GM23248 (cell line): ENCODE measurements at regions not wholly inside any gene's neighbourhood (a gene's known extent, or its start where the extent isn't known, plus 50 kb on each side); places are given as distances from the start of the nearest gene placed in this dataset.

ENCODE experiments used
- DNase-seq: peaks from one replicate; pipeline ENCODE4 v3.0.0-alpha.2; 2015
- H2AFZ ChIP-seq: fragments of 200-600 bp; sonication (generic); 2 replicates; pipeline ENCODE4 v1.6.1; 2016; ENCODE audit warnings: antibody characterized with exemption
- H3F3A ChIP-seq: fragments of 200-600 bp; sonication (generic); 2 replicates; pipeline ENCODE4 v1.6.1; 2016; ENCODE audit warnings: mild to moderate bottlenecking, antibody characterized with exemption, mixed run types; ENCODE audit not compliant: insufficient read depth
- H3K27ac ChIP-seq: fragments of 200-600 bp; sonication (generic); 2 replicates; pipeline ENCODE4 v1.5.1; 2016; ENCODE audit warnings: mild to moderate bottlenecking
- H3K27me3 ChIP-seq: fragments of 200-600 bp; sonication (generic); replicated peaks from 2 replicates; pipeline ENCODE4 v1.6.1; 2016; ENCODE audit warnings: mild to moderate bottlenecking; ENCODE audit not compliant: insufficient read depth
- H3K36me3 ChIP-seq: fragments of 200-600 bp; sonication (generic); 2 replicates; pipeline ENCODE4 v1.6.1; 2016; ENCODE audit warnings: low read depth, mild to moderate bottlenecking
- H3K4me1 ChIP-seq: fragments of 200-600 bp; sonication (generic); 2 replicates; pipeline ENCODE4 v1.6.1; 2016; ENCODE audit warnings: mild to moderate bottlenecking; ENCODE audit not compliant: insufficient read depth
- H3K4me2 ChIP-seq: fragments of 200-600 bp; sonication (generic); one replicate; pipeline ENCODE4 v1.6.1; 2016; ENCODE audit warnings: mild to moderate bottlenecking; ENCODE audit not compliant: unreplicated experiment
- H3K4me3 ChIP-seq: fragments of 200-600 bp; sonication (generic); 2 replicates; pipeline ENCODE4 v1.5.1; 2016; ENCODE audit warnings: mild to moderate bottlenecking
- H3K79me2 ChIP-seq: fragments of 200-600 bp; sonication (generic); 2 replicates; pipeline ENCODE4 v1.6.1; 2016; ENCODE audit warnings: mild to moderate bottlenecking; ENCODE audit not compliant: insufficient read depth
- H3K9ac ChIP-seq: fragments of 200-600 bp; sonication (generic); 2 replicates; pipeline ENCODE4 v1.6.1; 2016; ENCODE audit warnings: mild to moderate bottlenecking
- H3K9me2 ChIP-seq: fragments of 200-600 bp; sonication (generic); 2 replicates; pipeline ENCODE4 v1.6.1; 2016; ENCODE audit warnings: mixed run types, mild to moderate bottlenecking, moderate library complexity; ENCODE audit not compliant: insufficient read depth
- H3K9me3 ChIP-seq: fragments of 200-600 bp; sonication (generic); one replicate; pipeline ENCODE4 v1.6.1; 2017; ENCODE audit warnings: low read depth
- H4K20me1 ChIP-seq: fragments of 200-600 bp; sonication (generic); 2 replicates; pipeline ENCODE4 v1.6.0; 2016; ENCODE audit not compliant: insufficient read depth
- EZH2 ChIP-seq: fragments of 200-600 bp; sonication (generic); IDR thresholded peaks from 2 replicates; pipeline ENCODE4 v1.6.1; 2018; ENCODE audit warnings: antibody characterized with exemption, mild to moderate bottlenecking; ENCODE audit not compliant: insufficient read depth, poor library complexity, severe bottlenecking
- EZH2phosphoT487 ChIP-seq: fragments of 200-600 bp; sonication (generic); IDR thresholded peaks from 2 replicates; pipeline ENCODE4 v1.6.1; 2018; ENCODE audit warnings: antibody characterized with exemption, moderate library complexity, mild to moderate bottlenecking, low read depth; ENCODE audit not compliant: insufficient read depth
- WGBS, 2 experiments: methylation state at CpG; one replicate each; pipeline ENCODE4 v1.1.6; 2015 to 2017; ENCODE audit warnings: low lambda C conversion rate in 2 of 2, low coverage in 1 of 2; ENCODE audit errors: missing lambda C conversion rate in 2 of 2; 5-methylcytosine and 5-hydroxymethylcytosine counted together
- in situ Hi-C: fragments of 300-500 bp; cut with MboI; formaldehyde crosslinking; loops from 2 replicates; pipeline ENCODE4 v1.15.0; 2020

- Histone ChIP-seq H3K4me2 (no peak overlapping the region), H4K20me1 (no peaks in the 10 kb centered on the region), H3K79me2 (no peaks in the 10 kb centered on the region), H3K36me3 (no peaks in the 10 kb centered on the region), H3K9ac (no peak overlapping the region), H3K4me1 (peaks cover 44% of the 10 kb centered on the region), H3K9me2 (no peaks in the 10 kb centered on the region), H3K4me3 (no peak overlapping the region), H2AFZ (no peak overlapping the region), H3K27me3 (no peaks in the 10 kb centered on the region), H3K9me3 (no peaks in the 10 kb centered on the region), H3F3A (peaks cover 34% of the 10 kb centered on the region), H3K27ac (no peak overlapping the region)
- no peak for TF ChIP-seq EZH2phosphoT487
- TF ChIP-seq EZH2 = no peak
- in situ Hi-C loops = no loop called here
- DNase-seq = no peak
Measured at GRCh38 chr1:59161136-59161535, 135.8 kb upstream of the FGGY start.

DNA sequence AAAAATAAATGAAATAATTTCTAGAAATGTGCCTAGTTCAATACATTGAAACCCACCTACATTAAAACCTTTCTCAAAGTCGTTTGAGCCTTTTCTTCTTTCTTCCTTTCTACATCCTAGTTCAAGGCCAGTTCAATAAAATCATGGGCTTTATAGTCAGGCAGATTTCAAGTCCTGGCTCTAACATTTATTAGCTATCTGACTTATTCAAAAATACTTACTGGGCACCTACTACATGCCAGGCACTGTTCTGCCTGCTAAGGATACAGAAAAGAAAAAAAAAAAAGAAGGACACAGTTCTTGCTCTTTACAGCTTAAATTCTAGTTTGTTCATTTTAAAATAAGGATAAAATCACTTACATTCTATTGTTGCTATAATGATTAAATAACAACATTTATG lies 134.2 kb upstream of the FGGY start:
- TF ChIP-seq EZH2phosphoT487 (no peak), EZH2 (no peak)
- H3K4me3 ChIP-seq = no peak overlapping the region
- H3K27me3 ChIP-seq = no peaks in the 10 kb centered on the region
- 4 to 5% methylated on average over 1 of the region's 1 CpG for WGBS, 2 experiments
- DNase-seq = peak; percentile 40
- no peak overlapping the region for H3K4me2 ChIP-seq
- H3F3A ChIP-seq = peaks cover 21% of the 10 kb centered on the region
- no peaks in the 10 kb centered on the region for H3K36me3 ChIP-seq
- peaks cover 32% of the 10 kb centered on the region for H3K4me1 ChIP-seq
- in situ Hi-C loops = no loop called here
- no peaks in the 10 kb centered on the region for H3K9me3 ChIP-seq
- no peaks in the 10 kb centered on the region for H4K20me1 ChIP-seq
- H3K9ac ChIP-seq = no peak overlapping the region
- H3K79me2 ChIP-seq = no peaks in the 10 kb centered on the region
- H2AFZ ChIP-seq = no peak overlapping the region
- peak overlapping the region; percentile 83 for H3K27ac ChIP-seq
- H3K9me2 ChIP-seq = no peaks in the 10 kb centered on the region

- peak overlapping the region; percentile 40 for H2AFZ ChIP-seq
- no peaks in the 10 kb centered on the region for H4K20me1 ChIP-seq
- H3K4me2 ChIP-seq = peak overlapping the region; percentile 43
- no peaks in the 10 kb centered on the region for H3K27me3 ChIP-seq
- peak overlapping the region; percentile 53 for H3K9ac ChIP-seq
- peak overlapping the region; percentile 83 for H3K27ac ChIP-seq
- no peaks in the 10 kb centered on the region for H3K9me2 ChIP-seq
- no peaks in the 10 kb centered on the region for H3K79me2 ChIP-seq
- H3K36me3 ChIP-seq = no peaks in the 10 kb centered on the region
- no peak overlapping the region for H3K4me3 ChIP-seq
- H3F3A ChIP-seq = peaks cover 21% of the 10 kb centered on the region
- H3K9me3 ChIP-seq = no peaks in the 10 kb centered on the region
- 2 to 6% methylated on average over 6 of the region's 6 CpGs for WGBS, 2 experiments
- DNase-seq = peak; percentile 93
- in situ Hi-C loops = no loop called here
- peaks cover 32% of the 10 kb centered on the region for H3K4me1 ChIP-seq
- no peak for TF ChIP-seq EZH2phosphoT487
- TF ChIP-seq EZH2 = no peak
Measured at GRCh38 chr1:59163268-59164092, 133.4 kb upstream of the FGGY start.

DNA sequence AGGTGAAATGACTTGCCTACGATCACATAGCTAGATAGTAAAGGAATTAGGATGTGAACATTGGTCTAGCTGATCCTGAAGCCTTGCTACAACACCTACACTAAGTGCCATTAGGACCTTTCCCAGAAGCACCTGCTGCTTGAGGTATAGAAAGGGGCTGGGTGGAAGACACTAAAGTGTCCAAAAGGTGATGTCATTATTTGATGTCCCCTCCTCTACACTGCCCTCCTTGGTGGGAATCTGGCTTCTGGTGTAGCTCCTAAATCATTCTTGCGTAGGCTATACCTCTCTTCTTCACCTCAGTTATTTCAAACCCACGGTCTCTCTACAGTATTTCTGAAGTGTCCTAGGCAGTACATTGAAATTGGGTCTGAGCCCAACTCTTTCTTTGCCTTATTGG lies 132.5 kb upstream of the FGGY start:
- H3K27me3 ChIP-seq = no peaks in the 10 kb centered on the region
- no peak overlapping the region; the same call in 1 of the 2 replicates for H2AFZ ChIP-seq
- H4K20me1 ChIP-seq = no peaks in the 10 kb centered on the region
- H3K36me3 ChIP-seq = no peaks in the 10 kb centered on the region
- no peaks in the 10 kb centered on the region for H3K9me2 ChIP-seq
- H3K27ac ChIP-seq = peak overlapping the region; percentile 83
- no peaks in the 10 kb centered on the region for H3K9me3 ChIP-seq
- no peaks in the 10 kb centered on the region for H3K79me2 ChIP-seq
- in situ Hi-C loops = no loop called here
- peaks cover 21% of the 10 kb centered on the region for H3F3A ChIP-seq
- H3K9ac ChIP-seq = peak overlapping the region; percentile 53; the same call in 1 of the 2 replicates
- H3K4me1 ChIP-seq = peaks cover 36% of the 10 kb centered on the region
- TF ChIP-seq EZH2phosphoT487 (no peak), EZH2 (no peak)
- DNase-seq = no peak
- H3K4me2 ChIP-seq = no peak overlapping the region
- whole genome bisulfite sequencing, 2 experiments = 37 to 45% methylated on average over 3 of the region's 3 CpGs
- no peak overlapping the region for H3K4me3 ChIP-seq
